Mammary epithelial cell (primary cell): ENCODE measurements at regions not wholly inside any gene's neighbourhood (a gene's known extent, or its start where the extent isn't known, plus 50 kb on each side); places are given as distances from the start of the nearest gene placed in this dataset.

ENCODE experiments used
- CTCF ChIP-seq, 2 donors: IDR thresholded peaks in 1 of 2; conservative IDR thresholded peaks in 1 of 2; 2 replicates each; pipeline ENCODE4 v1.5.1; 2011 to 2012; ENCODE audit warnings: inconsistent platforms in 2 of 2, low read length in 2 of 2, mild to moderate bottlenecking in 2 of 2, control low read depth in 1 of 2, low read depth in 1 of 2; ENCODE audit not compliant: insufficient read depth in 1 of 2; ENCODE audit errors: extremely low read depth in 1 of 2
- EZH2 ChIP-seq: IDR thresholded peaks from 2 replicates; pipeline ENCODE4 v1.6.1; 2012; ENCODE audit warnings: low read length, inconsistent platforms, borderline replicate concordance

- no peak for TF ChIP-seq CTCF (conservative IDR thresholded peaks at IDR 0.05 in 1 of 2, IDR thresholded peaks at IDR 0.05 in 1 of 2; ENCODE audit: extremely low read depth in 1 of 2, insufficient read depth in 1 of 2, low read depth in 1 of 2, low read length in 2 of 2)
- TF ChIP-seq EZH2 = no peak
These were observed 802.8 kb upstream of the CXADR start for GRCh38 chr21:16709866-16710550.
